Right atrium auricular region (tissue), 2 donors: ENCODE measurements at regions not wholly inside any gene's neighbourhood (a gene's known extent, or its start where the extent isn't known, plus 50 kb on each side); places are given as distances from the start of the nearest gene placed in this dataset.
"Not testable (repeated sequence)": the region's sequence is repeated elsewhere in the genome, so short reads cannot be mapped to it uniquely, and the experiment has no call there.

ENCODE experiments used
- DNase-seq: peaks from one replicate; pipeline ENCODE4 v3.0.0-alpha.2; 2019; ENCODE audit warnings: low spot score
- H3K27ac ChIP-seq, 2 donors: fragments of 200-600 bp; sonication (generic); 1 replicate in 1 of 2; 2 replicates in 1 of 2; pipeline ENCODE4 v1.5.1; 2016 to 2019
- H3K27me3 ChIP-seq, 2 donors: fragments of 200-600 bp; sonication (generic); one replicate each; pipeline versions ENCODE4 v1.5.1 to v1.6.0; 2017 to 2019
- H3K36me3 ChIP-seq: fragments of 200-600 bp; sonication (generic); one replicate; pipeline ENCODE4 v1.5.1; 2016
- H3K4me1 ChIP-seq, 2 donors: fragments of 200-600 bp; sonication (generic); one replicate each; pipeline versions ENCODE4 v1.5.1 to v1.6.0; 2017 to 2019
- H3K4me3 ChIP-seq, 2 donors: fragments of 200-600 bp; sonication (generic); 1 replicate in 1 of 2; 2 replicates in 1 of 2; pipeline ENCODE4 v1.5.1; 2017 to 2019; ENCODE audit warnings: mild to moderate bottlenecking in 1 of 2, moderate library complexity in 1 of 2
- H3K9me3 ChIP-seq, 2 donors: fragments of 200-600 bp; sonication (generic); one replicate each; pipeline ENCODE4 v1.5.1; 2019
- TF ChIP-seq, protein P1 (sequence below), 2 donors: fragments of 200-600 bp; sonication (generic); IDR thresholded peaks; one replicate each; pipeline ENCODE4 v1.5.1; 2019; ENCODE audit warnings: antibody characterized with exemption in 2 of 2

DNA sequence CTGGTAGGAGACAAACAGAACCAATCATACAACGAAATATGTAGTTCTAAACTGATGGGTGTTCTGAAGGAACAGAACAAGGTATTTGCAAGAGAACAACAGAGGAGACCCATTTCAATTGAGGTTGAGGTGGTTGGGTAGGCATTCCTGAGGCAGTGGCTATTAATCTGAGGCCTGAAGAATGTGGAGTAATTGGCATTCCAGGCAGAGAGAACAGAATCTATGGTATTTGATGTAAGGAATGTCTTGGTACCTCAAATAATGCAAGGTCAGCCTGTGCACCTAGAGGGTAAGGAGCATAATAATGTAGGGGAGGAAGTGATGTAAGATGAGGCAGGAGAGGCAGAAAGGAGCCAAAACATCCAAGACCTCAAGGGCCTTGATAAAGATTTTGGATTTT is 109.5 kb upstream of the TEX13C start:
- Histone ChIP-seq H3K36me3 (no peaks in the 10 kb centered on the region), H3K27me3 (peaks cover 0 to 9% of the 10 kb centered on the region in 2 donors), H3K27ac (no peak overlapping the region), H3K9me3 (peaks cover 0 to 8% of the 10 kb centered on the region in 2 donors), H3K4me1 (no peaks in the 10 kb centered on the region), H3K4me3 (no peak overlapping the region)
- TF ChIP-seq, protein P1, sequence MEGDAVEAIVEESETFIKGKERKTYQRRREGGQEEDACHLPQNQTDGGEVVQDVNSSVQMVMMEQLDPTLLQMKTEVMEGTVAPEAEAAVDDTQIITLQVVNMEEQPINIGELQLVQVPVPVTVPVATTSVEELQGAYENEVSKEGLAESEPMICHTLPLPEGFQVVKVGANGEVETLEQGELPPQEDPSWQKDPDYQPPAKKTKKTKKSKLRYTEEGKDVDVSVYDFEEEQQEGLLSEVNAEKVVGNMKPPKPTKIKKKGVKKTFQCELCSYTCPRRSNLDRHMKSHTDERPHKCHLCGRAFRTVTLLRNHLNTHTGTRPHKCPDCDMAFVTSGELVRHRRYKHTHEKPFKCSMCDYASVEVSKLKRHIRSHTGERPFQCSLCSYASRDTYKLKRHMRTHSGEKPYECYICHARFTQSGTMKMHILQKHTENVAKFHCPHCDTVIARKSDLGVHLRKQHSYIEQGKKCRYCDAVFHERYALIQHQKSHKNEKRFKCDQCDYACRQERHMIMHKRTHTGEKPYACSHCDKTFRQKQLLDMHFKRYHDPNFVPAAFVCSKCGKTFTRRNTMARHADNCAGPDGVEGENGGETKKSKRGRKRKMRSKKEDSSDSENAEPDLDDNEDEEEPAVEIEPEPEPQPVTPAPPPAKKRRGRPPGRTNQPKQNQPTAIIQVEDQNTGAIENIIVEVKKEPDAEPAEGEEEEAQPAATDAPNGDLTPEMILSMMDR (IDR thresholded peaks at IDR 0.05): no peak
- no peak for DNase-seq

DNA sequence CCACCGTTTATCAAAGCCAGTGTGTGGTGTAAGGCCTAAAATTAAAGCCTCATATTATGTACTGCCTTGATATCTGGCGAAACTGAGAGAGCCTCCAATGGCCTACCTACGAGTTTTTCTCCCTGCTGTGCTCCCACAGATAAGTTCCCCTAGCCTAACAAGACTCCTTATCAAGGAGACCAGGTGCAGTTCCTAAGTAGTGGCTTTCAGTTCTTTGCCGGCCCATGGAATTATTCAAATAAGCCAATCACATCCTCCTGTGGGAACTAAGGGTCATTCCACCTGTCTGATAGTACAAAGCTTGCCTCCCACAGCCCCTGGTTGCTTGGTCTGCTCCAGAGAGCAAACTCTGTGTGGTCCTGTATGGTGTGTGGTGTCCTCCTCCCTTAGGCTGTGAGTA is 99.8 kb upstream of the TEX13C start:
- H3K27me3 ChIP-seq: no peaks in the 10 kb centered on the region
- no peaks in the 10 kb centered on the region for H3K36me3 ChIP-seq
- no peak overlapping the region for H3K27ac ChIP-seq
- no peak overlapping the region for H3K4me3 ChIP-seq
- DNase-seq: no peak
- H3K9me3 ChIP-seq: peaks cover 0 to 6% of the 10 kb centered on the region in 2 donors
- no peaks in the 10 kb centered on the region for H3K4me1 ChIP-seq
- TF ChIP-seq, protein P1 (IDR thresholded peaks at IDR 0.05): no peak

DNA sequence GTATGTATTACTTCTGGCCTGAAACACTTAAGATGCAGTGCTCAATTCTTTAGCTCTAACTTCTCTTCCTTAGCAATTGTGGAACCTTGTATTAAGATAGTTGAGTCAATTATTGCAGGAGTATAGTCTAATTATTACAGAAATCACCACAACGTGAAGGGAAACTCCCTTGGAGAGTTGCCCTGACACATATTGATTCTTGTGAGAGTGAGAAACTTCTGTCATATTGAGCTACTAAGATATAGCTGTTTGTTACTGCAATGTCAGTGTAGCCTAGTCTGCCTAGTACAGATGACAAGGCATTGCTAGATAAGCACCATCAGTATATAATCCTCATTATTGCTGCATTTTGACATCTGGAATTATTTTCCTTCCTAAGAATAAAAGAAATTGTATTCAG is 82.7 kb upstream of the TEX13C start:
- Histone ChIP-seq H3K4me3 (no peak overlapping the region), H3K36me3 (no peaks in the 10 kb centered on the region), H3K4me1 (no peaks in the 10 kb centered on the region), H3K9me3 (no peaks in the 10 kb centered on the region), H3K27ac (no peak overlapping the region), H3K27me3 (no peaks in the 10 kb centered on the region)
- TF ChIP-seq, protein P1 (IDR thresholded peaks at IDR 0.05): no peak
- no peak for DNase-seq

DNA sequence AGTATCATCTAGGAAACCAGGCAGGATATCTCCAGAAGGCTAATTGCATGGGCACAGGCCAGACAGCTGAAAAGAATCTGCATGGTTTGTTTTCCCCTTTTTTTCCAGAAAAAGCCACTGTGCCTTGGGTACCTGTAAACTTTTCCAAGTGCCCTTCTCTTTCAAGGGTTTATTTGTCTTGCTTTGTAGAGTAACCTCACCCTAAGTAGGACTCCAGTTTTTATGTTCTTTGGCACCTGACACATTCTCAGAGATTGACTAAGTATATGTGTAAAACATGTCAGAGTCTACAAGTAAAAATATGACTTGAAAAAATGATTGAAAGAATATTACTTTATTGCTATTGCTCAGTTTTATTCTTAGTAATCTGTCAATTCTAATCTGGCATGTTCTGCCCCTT is 70.7 kb upstream of the TEX13C start:
- H3K4me1 ChIP-seq: no peaks in the 10 kb centered on the region
- no peak overlapping the region for H3K4me3 ChIP-seq
- no peaks in the 10 kb centered on the region for H3K36me3 ChIP-seq
- no peaks in the 10 kb centered on the region for H3K27me3 ChIP-seq
- TF ChIP-seq, protein P1 (IDR thresholded peaks at IDR 0.05): no peak
- H3K9me3 ChIP-seq: no peaks in the 10 kb centered on the region
- H3K27ac ChIP-seq: no peak overlapping the region
- no peak for DNase-seq

DNA sequence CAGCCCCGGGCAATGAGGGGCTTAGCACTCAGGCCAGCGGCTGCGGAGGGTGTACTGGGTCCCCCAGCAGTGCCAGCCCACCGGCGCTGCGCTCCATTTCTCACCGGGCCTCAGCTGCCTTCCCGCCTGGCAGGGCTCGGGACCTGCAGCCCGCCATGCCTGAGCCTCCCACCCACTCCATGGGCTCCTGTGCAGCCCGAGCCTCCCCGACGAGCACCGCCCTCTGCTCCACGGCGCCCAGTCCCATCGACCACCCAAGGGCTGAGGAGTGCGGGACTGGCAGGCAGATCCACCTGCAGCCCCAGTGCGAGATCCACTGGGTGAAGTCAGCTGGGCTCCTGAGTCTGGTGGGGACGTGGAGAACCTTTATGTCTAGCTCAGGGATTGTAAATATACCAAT is 63.9 kb upstream of the TEX13C start:
- H3K4me1 ChIP-seq, H3K4me3 ChIP-seq, H3K27me3 ChIP-seq, H3K9me3 ChIP-seq, DNase-seq, H3K36me3 ChIP-seq, H3K27ac ChIP-seq: not testable (repeated sequence)

DNA sequence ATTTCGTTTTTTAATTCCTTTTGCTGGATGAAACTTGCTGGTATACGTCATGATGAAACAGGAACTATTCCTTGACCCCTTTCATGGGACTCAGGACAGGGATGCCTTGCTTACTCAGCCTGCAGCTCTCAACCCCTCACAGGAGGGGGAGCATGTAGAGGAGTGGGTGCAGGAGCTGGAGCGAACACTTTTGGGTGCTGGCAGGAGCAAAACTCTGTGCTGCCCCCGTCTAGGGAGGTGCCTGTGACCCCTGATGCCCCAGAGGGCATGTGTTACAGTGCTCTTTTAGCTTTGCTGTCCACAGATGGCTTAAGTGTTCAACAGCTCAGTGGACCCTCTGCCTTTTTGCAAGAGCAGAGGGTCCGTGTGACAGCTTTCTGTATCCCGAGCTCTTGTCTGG is 56.8 kb upstream of the TEX13C start:
- Histone ChIP-seq H3K4me3 (no peak overlapping the region), H3K27me3 (no peaks in the 10 kb centered on the region), H3K9me3 (peaks cover 0 to 11% of the 10 kb centered on the region in 2 donors), H3K27ac (no peak overlapping the region), H3K4me1 (no peaks in the 10 kb centered on the region), H3K36me3 (no peaks in the 10 kb centered on the region)
- DNase-seq: no peak
- TF ChIP-seq, protein P1 (IDR thresholded peaks at IDR 0.05): no peak
